ENCODE measurements at regions not wholly inside any gene's neighbourhood (a gene's known extent, or its start where the extent isn't known, plus 50 kb on each side); places are given as distances from the start of the nearest gene placed in this dataset.

GRCh38 chr6:164887660-164888059, 421.7 kb downstream of the C6orf118 start:
- no peak for ATAC-seq
- intact Hi-C loops (cut with DNase I): no loop called here
- no peak overlapping the region for H3K4me3 ChIP-seq
- H3K27me3 ChIP-seq: no peaks in the 10 kb centered on the region
- H3K27ac ChIP-seq: no peak overlapping the region
- TF ChIP-seq, protein P1, sequence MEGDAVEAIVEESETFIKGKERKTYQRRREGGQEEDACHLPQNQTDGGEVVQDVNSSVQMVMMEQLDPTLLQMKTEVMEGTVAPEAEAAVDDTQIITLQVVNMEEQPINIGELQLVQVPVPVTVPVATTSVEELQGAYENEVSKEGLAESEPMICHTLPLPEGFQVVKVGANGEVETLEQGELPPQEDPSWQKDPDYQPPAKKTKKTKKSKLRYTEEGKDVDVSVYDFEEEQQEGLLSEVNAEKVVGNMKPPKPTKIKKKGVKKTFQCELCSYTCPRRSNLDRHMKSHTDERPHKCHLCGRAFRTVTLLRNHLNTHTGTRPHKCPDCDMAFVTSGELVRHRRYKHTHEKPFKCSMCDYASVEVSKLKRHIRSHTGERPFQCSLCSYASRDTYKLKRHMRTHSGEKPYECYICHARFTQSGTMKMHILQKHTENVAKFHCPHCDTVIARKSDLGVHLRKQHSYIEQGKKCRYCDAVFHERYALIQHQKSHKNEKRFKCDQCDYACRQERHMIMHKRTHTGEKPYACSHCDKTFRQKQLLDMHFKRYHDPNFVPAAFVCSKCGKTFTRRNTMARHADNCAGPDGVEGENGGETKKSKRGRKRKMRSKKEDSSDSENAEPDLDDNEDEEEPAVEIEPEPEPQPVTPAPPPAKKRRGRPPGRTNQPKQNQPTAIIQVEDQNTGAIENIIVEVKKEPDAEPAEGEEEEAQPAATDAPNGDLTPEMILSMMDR (IDR thresholded peaks at IDR 0.05): no peak
- H3K9me3 ChIP-seq: no peaks in the 10 kb centered on the region
- no peaks in the 10 kb centered on the region for H3K36me3 ChIP-seq
- no peaks in the 10 kb centered on the region for H3K4me1 ChIP-seq
- DNase-seq: no peak

DNA sequence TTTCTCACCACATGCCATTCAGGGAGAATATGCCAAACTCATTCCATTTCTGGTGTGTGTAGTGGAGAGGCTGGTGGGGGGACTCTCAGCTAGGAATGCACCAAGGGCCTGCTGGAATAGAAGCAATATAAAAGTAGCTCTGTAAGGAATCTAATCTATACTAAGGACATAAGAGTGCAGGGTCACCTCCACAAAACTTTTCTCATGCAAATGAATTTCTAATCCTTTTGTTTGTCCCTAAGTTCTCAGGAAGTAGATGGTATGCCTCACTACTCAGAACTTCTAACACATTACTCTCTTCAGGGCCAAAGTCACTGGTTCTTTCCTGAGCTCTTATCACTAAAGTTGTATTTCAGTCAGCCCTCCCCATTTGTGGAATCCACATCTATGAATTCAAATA, 427.2 kb downstream of the C6orf118 start:
- TF ChIP-seq, protein P1 (IDR thresholded peaks at IDR 0.05): no peak
- Histone ChIP-seq H3K4me3 (no peak overlapping the region), H3K4me1 (no peaks in the 10 kb centered on the region), H3K27ac (no peak overlapping the region), H3K9me3 (no peaks in the 10 kb centered on the region), H3K36me3 (no peaks in the 10 kb centered on the region), H3K27me3 (no peaks in the 10 kb centered on the region)
- intact Hi-C loops (cut with DNase I): no loop called here
- ATAC-seq (no peak), DNase-seq (no peak)

GRCh38 chr6:164871783-164872182, 437.6 kb downstream of the C6orf118 start:
- TF ChIP-seq, protein P1 (IDR thresholded peaks at IDR 0.05): no peak
- DNase-seq: no peak
- Histone ChIP-seq H3K27me3 (no peaks in the 10 kb centered on the region), H3K27ac (no peak overlapping the region), H3K9me3 (no peaks in the 10 kb centered on the region), H3K4me3 (no peak overlapping the region), H3K36me3 (no peaks in the 10 kb centered on the region), H3K4me1 (no peaks in the 10 kb centered on the region)
- ATAC-seq: no peak
- intact Hi-C loops (cut with DNase I): no loop called here

DNA sequence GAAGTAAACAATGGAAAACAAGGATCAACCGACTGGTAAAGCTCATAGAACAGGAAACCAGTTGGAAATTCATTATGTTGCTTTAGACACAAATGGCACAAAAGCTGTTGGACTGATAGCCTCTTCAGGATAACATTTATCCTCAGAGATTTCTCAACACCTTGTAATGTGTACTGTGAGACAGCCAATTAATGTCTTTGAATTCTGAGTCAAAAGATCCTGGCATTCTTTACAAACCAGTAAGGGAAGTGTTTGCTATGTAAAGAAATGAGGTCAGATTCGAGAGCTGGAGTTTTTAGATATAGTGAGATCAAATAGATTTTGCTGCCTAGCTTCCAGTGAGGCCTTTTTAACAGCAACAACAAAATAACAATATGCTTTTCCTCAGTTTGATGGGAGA, 439.2 kb downstream of the C6orf118 start:
- Histone ChIP-seq H3K27ac (no peak overlapping the region), H3K36me3 (no peaks in the 10 kb centered on the region), H3K9me3 (no peaks in the 10 kb centered on the region), H3K4me1 (no peaks in the 10 kb centered on the region), H3K4me3 (no peak overlapping the region), H3K27me3 (no peaks in the 10 kb centered on the region)
- ATAC-seq (peak; percentile 58), DNase-seq (no peak)
- TF ChIP-seq, protein P1 (IDR thresholded peaks at IDR 0.05): no peak
- intact Hi-C loops (cut with DNase I): no loop called here

DNA sequence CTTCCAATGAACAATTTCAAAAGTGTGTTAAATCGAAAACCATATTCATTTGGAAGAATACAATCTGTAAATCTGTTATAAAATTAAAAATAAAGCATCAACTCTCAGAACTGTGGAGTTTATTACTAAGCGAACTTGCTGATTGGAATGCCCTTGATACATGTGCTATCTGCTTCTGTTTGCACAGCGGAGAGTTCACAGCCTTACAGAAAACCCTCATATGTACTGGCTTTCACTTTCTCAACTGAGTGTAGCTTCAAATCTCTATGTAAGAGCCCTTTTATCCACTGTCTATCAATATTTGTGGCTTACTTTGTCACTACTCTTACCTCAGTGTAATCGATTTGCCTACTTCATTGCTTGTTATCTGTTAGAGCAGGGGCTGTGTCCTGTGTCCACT, 447.4 kb downstream of the C6orf118 start:
- DNase-seq: no peak
- Histone ChIP-seq H3K27ac (no peak overlapping the region), H3K36me3 (no peaks in the 10 kb centered on the region), H3K9me3 (no peaks in the 10 kb centered on the region), H3K4me3 (no peak overlapping the region), H3K4me1 (no peaks in the 10 kb centered on the region), H3K27me3 (no peaks in the 10 kb centered on the region)
- intact Hi-C loops (cut with DNase I): no loop called here
- TF ChIP-seq, protein P1 (IDR thresholded peaks at IDR 0.05): no peak
- no peak for ATAC-seq

DNA sequence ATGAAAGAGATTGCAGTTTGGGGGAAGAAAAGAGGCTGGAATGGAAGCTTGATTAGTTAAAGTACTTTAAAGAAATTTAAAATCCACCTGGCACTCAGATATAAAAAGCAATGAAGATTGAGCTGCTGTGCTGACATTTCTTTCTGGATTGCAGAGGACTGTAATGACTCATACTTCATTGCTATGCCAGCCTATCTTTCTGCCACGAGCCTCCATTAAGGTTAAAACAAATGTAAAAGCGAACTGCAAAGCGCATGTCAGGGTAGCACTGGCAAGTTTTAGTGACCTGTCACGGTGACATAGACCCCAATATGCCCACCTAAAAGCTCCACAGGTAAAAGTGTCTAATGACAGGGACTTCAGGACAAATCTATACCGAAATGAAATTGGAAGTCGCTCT, 449.6 kb downstream of the C6orf118 start:
- no peaks in the 10 kb centered on the region for H3K36me3 ChIP-seq
- no peak overlapping the region for H3K27ac ChIP-seq
- intact Hi-C loops (cut with DNase I): no loop called here
- no peak for DNase-seq
- H3K4me3 ChIP-seq: no peak overlapping the region
- H3K4me1 ChIP-seq: no peaks in the 10 kb centered on the region
- TF ChIP-seq, protein P1 (IDR thresholded peaks at IDR 0.05): no peak
- no peaks in the 10 kb centered on the region for H3K9me3 ChIP-seq
- no peaks in the 10 kb centered on the region for H3K27me3 ChIP-seq
- no peak for ATAC-seq
